ENCODE measurements at regions not wholly inside any gene's neighbourhood (a gene's known extent, or its start where the extent isn't known, plus 50 kb on each side); places are given as distances from the start of the nearest gene placed in this dataset.
"Not testable (repeated sequence)": the region's sequence is repeated elsewhere in the genome, so short reads cannot be mapped to it uniquely, and the experiment has no call there.

DNA sequence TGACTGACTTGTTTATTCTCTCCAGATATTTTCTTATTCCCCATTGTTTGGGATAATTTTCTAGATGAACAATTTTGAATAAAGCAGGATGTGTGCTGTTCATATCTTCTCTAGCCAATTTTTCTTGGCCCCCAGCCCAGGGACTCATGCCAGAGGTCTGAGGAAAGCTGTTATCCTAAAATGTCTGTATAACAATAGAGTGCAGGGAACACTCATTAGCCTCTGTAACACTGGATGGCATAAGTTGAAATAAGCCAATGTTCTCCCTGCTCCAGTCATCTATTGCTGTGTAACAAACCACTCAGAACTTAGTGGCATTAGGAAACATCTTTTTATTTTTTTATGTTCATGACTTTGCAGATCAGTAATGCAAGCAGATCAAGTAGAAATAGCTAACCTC is 121.7 kb upstream of the TRIM24 start:
- Histone ChIP-seq H3K36me3 (ENCODE audit: control insufficient read depth in 2 of 3, insufficient read depth in 3 of 3, low read length in 3 of 3) (no peaks in the 10 kb centered on the region), H3K9me3 (ENCODE audit: control insufficient read depth in 2 of 3, low read length in 3 of 3) (no peaks in the 10 kb centered on the region), H3K27ac (ENCODE audit: low read depth, low read length) (no peak overlapping the region), H3K4me3 (ENCODE audit: low read length) (no peak overlapping the region), H3K27me3 (ENCODE audit: control insufficient read depth in 2 of 2, insufficient read depth in 2 of 2, low read length in 2 of 2) (no peaks in the 10 kb centered on the region), H3K4me1 (ENCODE audit: control insufficient read depth in 2 of 2, insufficient read depth in 2 of 2, low read length in 2 of 2) (no peaks in the 10 kb centered on the region)
- ChIA-PET POLR2A (no interaction called here), CTCF (no interaction called here)
- DNase-seq (no peak), ATAC-seq (no peak)
- H3K4me1 Mint-ChIP-seq, result no peaks in the 10 kb centered on the region
- H3K27ac Mint-ChIP-seq, result no peak overlapping the region
- peaks cover 8 to 69% (median 30%) of the 10 kb centered on the region in 11 donors for H3K9me3 Mint-ChIP-seq
- intact Hi-C loops (cut with micrococcal nuclease), result no loop called here
- no peak overlapping the region for H3K4me3 Mint-ChIP-seq
- H3K36me3 Mint-ChIP-seq, result peaks cover 0 to 21% (median 0%) of the 10 kb centered on the region in 5 donors
- H3K27me3 Mint-ChIP-seq, result peaks cover 0 to 10% (median 9%) of the 10 kb centered on the region in 5 donors

DNA sequence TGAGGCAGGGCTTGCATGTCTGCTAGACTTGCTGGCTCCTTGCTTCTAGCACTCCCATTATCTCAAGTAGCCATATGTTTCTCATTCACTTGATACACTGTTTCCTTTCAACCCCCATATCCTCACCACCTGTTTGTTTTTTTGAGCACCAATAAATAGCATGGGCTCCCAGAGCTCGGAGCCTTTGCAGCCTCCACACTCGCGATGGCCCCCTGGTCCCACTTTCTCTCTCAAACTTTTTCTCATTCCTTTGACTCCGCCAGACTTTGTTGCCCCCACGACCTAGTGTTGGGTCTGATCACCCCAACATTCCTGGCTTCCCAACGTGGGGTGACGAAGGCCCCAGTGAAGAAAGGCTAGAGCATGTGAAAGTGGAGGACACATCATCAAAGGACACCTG is 120.8 kb upstream of the TRIM24 start:
- H3K4me1 ChIP-seq (ENCODE audit: control insufficient read depth in 2 of 2, insufficient read depth in 2 of 2, low read length in 2 of 2); H3K4me3 Mint-ChIP-seq; H3K27ac ChIP-seq (ENCODE audit: low read depth, low read length); intact Hi-C loops (cut with micrococcal nuclease); H3K4me1 Mint-ChIP-seq; POLR2A ChIA-PET; H3K36me3 ChIP-seq (ENCODE audit: control insufficient read depth in 2 of 3, insufficient read depth in 3 of 3, low read length in 3 of 3); H3K4me3 ChIP-seq (ENCODE audit: low read length); H3K27ac Mint-ChIP-seq; H3K27me3 ChIP-seq (ENCODE audit: control insufficient read depth in 2 of 2, insufficient read depth in 2 of 2, low read length in 2 of 2); ATAC-seq; CTCF ChIA-PET; H3K9me3 ChIP-seq (ENCODE audit: control insufficient read depth in 2 of 3, low read length in 3 of 3); DNase-seq: not testable (repeated sequence)
- Mint-ChIP-seq H3K9me3 (peaks cover 8 to 78% (median 34%) of the 10 kb centered on the region in 11 donors), H3K27me3 (peaks cover 0 to 10% (median 9%) of the 10 kb centered on the region in 5 donors), H3K36me3 (peaks cover 0 to 18% (median 0%) of the 10 kb centered on the region in 5 donors)

DNA sequence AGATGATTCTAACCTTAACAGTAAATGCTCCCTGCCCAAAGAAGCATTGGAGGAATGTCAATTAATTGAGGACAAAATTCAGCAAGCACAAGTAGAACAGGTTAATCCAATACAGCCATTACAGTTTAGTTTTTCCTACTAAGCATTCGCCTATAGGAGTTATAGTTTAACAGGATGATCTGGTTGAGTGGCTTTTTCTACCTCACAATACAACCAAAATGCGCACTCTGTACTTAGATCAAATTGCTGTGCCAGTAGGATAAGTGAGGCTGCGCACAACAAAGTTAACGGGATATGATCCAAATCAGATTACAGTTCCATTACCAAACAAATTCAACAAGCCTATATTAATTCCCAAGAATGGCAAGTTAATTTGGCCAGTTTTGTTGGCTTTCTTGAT is 117.1 kb upstream of the TRIM24 start:
- Histone ChIP-seq H3K4me1 (ENCODE audit: control insufficient read depth in 2 of 2, insufficient read depth in 2 of 2, low read length in 2 of 2) (no peaks in the 10 kb centered on the region), H3K27ac (ENCODE audit: low read depth, low read length) (no peak overlapping the region), H3K36me3 (ENCODE audit: control insufficient read depth in 2 of 3, insufficient read depth in 3 of 3, low read length in 3 of 3) (no peaks in the 10 kb centered on the region), H3K4me3 (ENCODE audit: low read length) (no peak overlapping the region), H3K27me3 (ENCODE audit: control insufficient read depth in 2 of 2, insufficient read depth in 2 of 2, low read length in 2 of 2) (no peaks in the 10 kb centered on the region), H3K9me3 (ENCODE audit: control insufficient read depth in 2 of 3, low read length in 3 of 3) (peaks cover 0 to 5% (median 4%) of the 10 kb centered on the region in 3 experiments)
- Mint-ChIP-seq H3K36me3 (peaks cover 0 to 16% (median 0%) of the 10 kb centered on the region in 5 donors), H3K27me3 (peaks cover 0 to 9% (median 6%) of the 10 kb centered on the region in 5 donors), H3K4me1 (no peaks in the 10 kb centered on the region), H3K4me3 (no peak overlapping the region), H3K9me3 (peaks cover 11 to 87% (median 42%) of the 10 kb centered on the region in 11 donors), H3K27ac (no peak overlapping the region)
- CTCF ChIA-PET, result no interaction called here
- POLR2A ChIA-PET, result no interaction called here
- ATAC-seq, result no peak
- intact Hi-C loops (cut with micrococcal nuclease), result no loop called here
- no peak for DNase-seq

- Mint-ChIP-seq H3K4me3 (no peak overlapping the region), H3K27ac (no peak overlapping the region), H3K9me3 (peaks cover 5 to 72% (median 30%) of the 10 kb centered on the region in 11 donors), H3K27me3 (peaks cover 0 to 6% (median 0%) of the 10 kb centered on the region in 5 donors), H3K4me1 (no peaks in the 10 kb centered on the region), H3K36me3 (peaks cover 0 to 9% (median 0%) of the 10 kb centered on the region in 5 donors)
- Histone ChIP-seq H3K4me3 (ENCODE audit: low read length) (no peak overlapping the region), H3K27me3 (ENCODE audit: control insufficient read depth in 2 of 2, insufficient read depth in 2 of 2, low read length in 2 of 2) (no peaks in the 10 kb centered on the region), H3K9me3 (ENCODE audit: control insufficient read depth in 2 of 3, low read length in 3 of 3) (peaks cover 0 to 8% (median 4%) of the 10 kb centered on the region in 3 experiments), H3K36me3 (ENCODE audit: control insufficient read depth in 2 of 3, insufficient read depth in 3 of 3, low read length in 3 of 3) (no peaks in the 10 kb centered on the region), H3K27ac (ENCODE audit: low read depth, low read length) (no peak overlapping the region), H3K4me1 (ENCODE audit: control insufficient read depth in 2 of 2, insufficient read depth in 2 of 2, low read length in 2 of 2) (no peaks in the 10 kb centered on the region)
- ATAC-seq (no peak), DNase-seq (no peak)
- intact Hi-C loops (cut with micrococcal nuclease), result no loop called here
- POLR2A ChIA-PET, result no interaction called here
- CTCF ChIA-PET, result no interaction called here
These were observed 114.5 kb upstream of the TRIM24 start for GRCh38 chr7:138345567-138345966.

DNA sequence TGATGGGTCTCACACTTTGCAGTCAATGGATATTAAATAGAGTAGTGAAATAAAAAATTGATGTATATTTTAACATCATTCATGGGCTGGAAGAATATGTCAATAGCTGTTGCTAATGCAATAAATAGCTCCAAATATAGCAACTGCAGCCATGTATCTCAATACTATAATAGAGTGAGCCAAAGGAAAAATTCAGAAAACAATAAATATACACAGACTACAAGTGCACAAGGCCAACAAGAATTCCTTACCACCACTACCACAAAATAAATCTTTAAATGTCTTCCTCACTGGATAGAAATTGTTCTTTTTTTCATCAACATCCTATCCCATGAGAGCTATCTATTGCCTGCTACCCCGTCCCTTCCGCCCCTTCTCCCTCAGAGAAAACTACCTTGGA is 113.1 kb upstream of the TRIM24 start:
- ChIA-PET CTCF (no interaction called here), POLR2A (no interaction called here)
- intact Hi-C loops (cut with micrococcal nuclease), result no loop called here
- peaks cover 0 to 11% (median 4%) of the 10 kb centered on the region in 3 experiments for H3K9me3 ChIP-seq (ENCODE audit: control insufficient read depth in 2 of 3, low read length in 3 of 3)
- H3K4me3 ChIP-seq (ENCODE audit: low read length), result no peak overlapping the region
- no peaks in the 10 kb centered on the region for H3K36me3 ChIP-seq (ENCODE audit: control insufficient read depth in 2 of 3, insufficient read depth in 3 of 3, low read length in 3 of 3)
- no peak for ATAC-seq
- Mint-ChIP-seq H3K27ac (no peak overlapping the region), H3K4me1 (no peaks in the 10 kb centered on the region), H3K36me3 (peaks cover 0 to 6% (median 0%) of the 10 kb centered on the region in 5 donors), H3K4me3 (no peak overlapping the region), H3K27me3 (no peaks in the 10 kb centered on the region), H3K9me3 (peaks cover 10 to 64% (median 23%) of the 10 kb centered on the region in 11 donors)
- no peaks in the 10 kb centered on the region for H3K4me1 ChIP-seq (ENCODE audit: control insufficient read depth in 2 of 2, insufficient read depth in 2 of 2, low read length in 2 of 2)
- DNase-seq, result no peak
- no peaks in the 10 kb centered on the region for H3K27me3 ChIP-seq (ENCODE audit: control insufficient read depth in 2 of 2, insufficient read depth in 2 of 2, low read length in 2 of 2)
- no peak overlapping the region for H3K27ac ChIP-seq (ENCODE audit: low read depth, low read length)

DNA sequence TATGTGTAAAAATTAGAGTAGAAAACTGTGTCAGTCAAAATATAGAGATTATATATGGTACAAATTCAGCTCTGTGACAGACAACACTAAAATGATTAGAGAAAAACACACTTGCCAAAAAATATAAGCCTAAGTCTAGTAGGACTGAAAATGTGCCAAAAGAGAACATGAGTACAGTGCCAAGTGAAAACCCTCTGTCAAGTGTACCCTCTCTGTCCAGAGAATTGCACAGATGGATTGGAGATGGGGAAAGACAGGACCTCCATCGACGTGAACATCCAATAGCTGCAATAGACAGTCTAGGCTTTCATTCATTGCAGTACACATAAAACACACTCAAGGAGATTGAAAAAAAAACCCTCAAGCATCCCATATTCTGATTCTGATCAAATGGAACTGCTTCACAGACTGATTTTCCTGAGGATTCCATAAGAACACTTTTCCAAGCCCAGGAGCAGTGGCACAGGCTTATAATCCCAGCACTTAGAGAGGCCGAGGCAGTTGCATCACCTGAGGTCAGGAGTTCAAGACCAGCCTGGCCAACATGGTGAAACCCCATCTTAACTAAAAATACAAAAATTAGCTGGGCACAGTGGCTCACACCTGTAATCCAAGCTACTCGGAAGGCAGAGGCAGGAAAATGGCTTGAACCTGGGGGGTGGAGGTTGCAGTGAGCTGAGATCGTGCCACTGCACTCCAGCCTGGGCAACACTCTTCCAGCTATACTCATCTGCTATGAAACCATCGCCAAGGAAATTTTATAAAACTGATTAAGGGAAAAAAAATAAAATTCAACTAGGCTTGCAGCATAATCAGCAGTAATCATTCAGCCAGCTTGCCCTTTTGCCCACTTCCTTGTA is 110.0 kb upstream of the TRIM24 start:
- H3K9me3 Mint-ChIP-seq, result peaks cover 9 to 37% (median 19%) of the 10 kb centered on the region in 11 donors
- no peaks in the 10 kb centered on the region for H3K27me3 ChIP-seq (ENCODE audit: control insufficient read depth in 2 of 2, insufficient read depth in 2 of 2, low read length in 2 of 2)
- intact Hi-C loops (cut with micrococcal nuclease), result no loop called here
- H3K4me1 Mint-ChIP-seq, result no peaks in the 10 kb centered on the region
- no peaks in the 10 kb centered on the region for H3K27me3 Mint-ChIP-seq
- DNase-seq, result no peak
- H3K4me3 ChIP-seq (ENCODE audit: low read length), result no peak overlapping the region
- no peak overlapping the region for H3K27ac ChIP-seq (ENCODE audit: low read depth, low read length)
- peaks cover 0 to 6% (median 0%) of the 10 kb centered on the region in 5 donors for H3K36me3 Mint-ChIP-seq
- ChIA-PET POLR2A (no interaction called here), CTCF (no interaction called here)
- H3K4me3 Mint-ChIP-seq, result no peak overlapping the region
- no peaks in the 10 kb centered on the region for H3K4me1 ChIP-seq (ENCODE audit: control insufficient read depth in 2 of 2, insufficient read depth in 2 of 2, low read length in 2 of 2)
- no peaks in the 10 kb centered on the region for H3K36me3 ChIP-seq (ENCODE audit: control insufficient read depth in 2 of 3, insufficient read depth in 3 of 3, low read length in 3 of 3)
- no peak overlapping the region for H3K27ac Mint-ChIP-seq
- H3K9me3 ChIP-seq (ENCODE audit: control insufficient read depth in 2 of 3, low read length in 3 of 3), result peaks cover 0 to 11% (median 3%) of the 10 kb centered on the region in 3 experiments
- ATAC-seq, result no peak
